CD4-positive, alpha-beta T cell treated with Interleukin-15 for 1 hour (primary cell): ENCODE measurements at regions not wholly inside any gene's neighbourhood (a gene's known extent, or its start where the extent isn't known, plus 50 kb on each side); places are given as distances from the start of the nearest gene placed in this dataset.
"Not testable (repeated sequence)": the region's sequence is repeated elsewhere in the genome, so short reads cannot be mapped to it uniquely, and the experiment has no call there.

Source experiments
- DNase-seq: peaks from one replicate; pipeline ENCODE4 v3.0.0-alpha.2; 2020

DNA sequence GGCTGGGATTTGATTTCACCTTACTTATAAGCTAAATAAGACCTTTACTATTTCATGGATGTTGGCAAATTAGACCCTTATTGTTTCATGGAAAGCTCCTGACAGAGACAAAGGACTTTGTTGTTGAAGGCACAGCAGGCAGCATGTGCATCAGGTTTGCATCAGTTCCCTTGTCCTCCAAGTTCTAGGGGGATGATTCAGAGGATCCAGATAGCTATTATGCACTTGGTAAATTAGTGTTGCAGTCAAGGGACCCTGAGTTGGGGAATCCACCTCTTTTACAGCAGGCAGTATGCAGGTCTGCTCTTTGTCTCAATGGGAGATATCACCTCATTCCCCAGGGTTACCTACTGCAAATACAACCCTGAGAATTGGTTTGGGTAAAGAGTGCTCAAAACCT lies 131.4 kb upstream of the IGSF10 start:
- DNase-seq, result no peak

- DNase-seq, result no peak
Measured at GRCh38 chr3:151591441-151591840, 130.6 kb upstream of the IGSF10 start.

DNA sequence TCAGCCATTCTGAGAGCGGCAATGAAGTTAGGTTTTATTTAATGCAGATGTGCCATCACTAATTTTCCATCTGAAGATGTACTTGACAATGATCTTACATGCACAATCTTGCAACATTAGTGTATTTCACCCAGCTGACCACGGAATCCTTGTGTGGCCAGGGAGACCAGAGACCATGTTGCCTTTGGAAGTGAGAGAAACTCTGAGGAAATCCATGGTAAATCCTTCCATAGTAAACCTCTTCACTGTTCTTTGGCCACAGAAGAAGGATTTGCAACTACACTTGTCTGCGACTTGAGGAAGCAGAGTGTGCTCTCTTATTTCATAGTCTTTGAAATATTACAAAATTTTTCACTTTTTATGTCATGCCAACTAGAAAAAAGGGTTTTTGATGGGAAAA lies 128.4 kb upstream of the IGSF10 start:
- DNase-seq, result no peak

DNA sequence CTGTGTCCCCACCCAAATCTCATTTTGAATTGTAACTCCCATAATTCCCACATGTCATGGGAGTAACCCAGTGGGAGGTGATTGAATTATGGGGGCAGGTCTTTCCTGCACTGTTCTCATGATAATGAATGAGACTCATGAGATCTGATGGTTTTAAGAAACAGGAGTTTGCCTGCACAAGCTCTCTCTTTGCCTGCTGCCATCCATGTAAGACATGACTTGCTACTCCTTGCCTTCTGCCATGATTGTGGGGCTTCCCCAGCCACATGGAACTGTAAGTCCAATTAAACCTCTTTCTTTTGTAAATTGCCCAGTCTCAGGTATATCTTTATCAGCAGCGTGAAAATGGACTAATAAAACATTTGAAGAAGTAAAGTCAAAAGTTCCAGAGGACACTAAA lies 126.8 kb upstream of the IGSF10 start:
- not testable (repeated sequence) for DNase-seq

DNA sequence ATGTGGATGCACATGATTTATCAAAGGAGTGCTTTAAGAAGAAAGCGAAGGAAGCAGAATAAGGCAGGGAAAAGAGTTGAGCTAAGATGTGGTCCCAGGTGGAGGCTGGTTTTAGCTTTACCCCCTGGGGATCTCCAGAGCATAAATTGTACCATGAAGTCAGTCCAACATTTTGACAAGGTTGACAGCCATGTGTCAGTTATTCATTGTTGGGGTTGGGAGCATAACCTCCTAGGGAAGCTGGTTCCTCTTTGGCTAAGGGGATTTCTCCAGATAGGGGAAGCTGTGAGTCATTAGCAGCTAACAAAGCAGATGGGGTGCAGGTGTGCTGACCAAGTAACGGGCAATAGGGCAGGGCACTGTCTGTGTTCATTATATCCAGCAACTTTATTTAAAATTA lies 123.7 kb upstream of the IGSF10 start:
- peak; percentile 21 for DNase-seq

DNA sequence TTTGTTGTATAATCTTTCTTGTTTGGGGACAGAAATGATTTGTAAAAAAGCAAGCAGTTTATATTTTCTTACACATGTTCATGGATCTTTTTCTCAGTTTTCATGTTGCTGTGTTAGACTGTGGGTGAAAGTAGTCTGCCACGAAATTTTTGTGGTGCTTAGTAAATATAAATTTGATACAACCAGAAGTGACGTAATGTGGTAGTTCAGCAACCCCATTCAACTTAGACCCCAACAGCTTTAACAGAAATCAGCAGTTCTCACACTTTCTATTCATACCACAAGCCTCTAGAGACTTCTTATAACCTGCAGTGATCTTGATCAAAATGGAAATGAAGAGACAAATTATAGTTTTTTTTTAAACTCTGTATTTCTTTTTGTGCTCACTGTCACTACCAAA lies 120.2 kb upstream of the IGSF10 start:
- DNase-seq, result no peak

GRCh38 chr3:151580591-151580990 lies 119.7 kb upstream of the IGSF10 start:
- DNase-seq, result no peak

- DNase-seq, result no peak
Measured at GRCh38 chr3:151579571-151580270, 118.9 kb upstream of the IGSF10 start.

GRCh38 chr3:151578495-151578894 lies 117.6 kb upstream of the IGSF10 start:
- no peak for DNase-seq

GRCh38 chr3:151576511-151577137 lies 115.8 kb upstream of the IGSF10 start:
- DNase-seq, result no peak

GRCh38 chr3:151568184-151568583 lies 107.3 kb upstream of the IGSF10 start:
- no peak for DNase-seq

DNA sequence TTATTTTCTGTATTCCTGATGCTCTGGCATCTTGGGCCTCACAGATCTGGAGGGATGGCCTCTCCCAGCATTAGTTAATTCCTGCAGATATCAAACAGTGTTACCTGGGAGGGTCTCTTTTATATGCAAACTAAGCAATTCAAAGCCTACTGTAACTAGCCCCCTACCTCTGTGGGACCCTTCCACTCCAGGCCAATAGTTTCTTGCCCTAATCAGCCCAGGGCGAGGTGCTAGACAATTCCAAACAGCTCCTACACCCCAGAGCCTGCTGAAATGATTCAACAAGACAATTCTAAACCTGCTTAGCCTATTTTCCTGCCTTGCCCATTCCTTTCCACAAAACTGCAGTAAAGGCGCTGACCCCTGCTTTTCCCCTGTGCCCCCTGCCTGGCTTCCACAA lies 106.6 kb upstream of the IGSF10 start:
- no peak for DNase-seq

DNA sequence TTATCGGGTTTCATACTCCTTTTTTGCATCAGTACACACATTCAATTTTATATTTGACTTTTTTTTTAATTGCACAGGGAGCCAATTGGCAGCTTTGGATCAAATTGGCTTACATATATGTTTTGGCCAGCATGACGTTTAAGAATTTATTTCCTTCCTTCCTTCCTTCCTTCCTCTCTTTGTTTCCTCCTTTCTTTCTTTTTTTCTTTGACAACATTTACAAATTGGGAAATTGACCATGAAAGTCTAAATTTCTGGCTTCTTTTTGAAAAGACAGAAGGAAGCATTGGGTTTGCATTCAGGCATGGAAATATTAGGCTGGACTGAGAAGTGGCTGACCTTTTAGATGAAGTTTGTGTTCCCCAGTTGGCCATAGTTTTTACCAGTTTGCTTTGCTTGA lies 103.4 kb upstream of the IGSF10 start:
- DNase-seq, result no peak

GRCh38 chr3:151563305-151563704 lies 102.4 kb upstream of the IGSF10 start:
- DNase-seq, result no peak

DNA sequence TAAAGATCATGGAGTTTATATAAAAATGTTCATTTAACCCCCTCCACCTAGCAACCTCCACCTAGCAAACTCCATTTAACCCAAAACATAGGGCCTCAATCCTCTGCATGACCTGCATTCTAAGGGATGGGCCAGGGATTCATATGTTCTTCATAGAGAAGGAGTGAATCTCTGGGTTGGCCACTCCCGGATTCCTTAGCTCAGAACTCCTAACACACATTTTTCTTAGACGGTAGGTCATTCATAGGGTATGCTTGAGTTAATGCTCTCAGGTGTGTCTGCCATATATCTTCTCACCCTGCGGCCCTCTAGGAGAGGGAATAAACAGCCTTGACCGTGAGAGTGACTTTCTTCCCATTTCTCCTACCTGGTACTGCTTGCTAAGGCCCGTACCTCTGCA lies 102.0 kb upstream of the IGSF10 start:
- no peak for DNase-seq

- no peak for DNase-seq
Measured at GRCh38 chr3:151561878-151562277, 101.0 kb upstream of the IGSF10 start.

- DNase-seq, result no peak
Measured at GRCh38 chr3:151560738-151561137, 99.9 kb upstream of the IGSF10 start.

- DNase-seq, result no peak
Measured at GRCh38 chr3:151559736-151560135, 98.9 kb upstream of the IGSF10 start.

DNA sequence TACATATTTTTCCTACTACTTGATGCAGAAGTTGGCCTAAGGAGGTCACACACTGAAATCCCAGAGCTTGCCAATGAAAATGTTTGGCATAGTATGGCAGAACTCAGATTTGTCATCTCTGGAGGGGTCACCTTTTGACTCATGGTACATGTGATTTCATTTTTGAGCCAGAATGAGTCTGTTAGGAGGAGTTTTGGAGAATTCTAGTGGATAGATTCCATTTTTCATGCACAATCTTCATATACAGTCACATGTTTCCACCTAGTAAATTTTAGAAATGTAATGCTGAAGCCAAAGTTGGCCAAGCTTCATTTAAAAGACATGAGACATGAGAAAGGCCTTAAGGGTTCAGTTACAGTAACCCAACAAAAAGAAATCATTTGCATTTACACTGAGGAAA lies 97.8 kb upstream of the IGSF10 start:
- no peak for DNase-seq

DNA sequence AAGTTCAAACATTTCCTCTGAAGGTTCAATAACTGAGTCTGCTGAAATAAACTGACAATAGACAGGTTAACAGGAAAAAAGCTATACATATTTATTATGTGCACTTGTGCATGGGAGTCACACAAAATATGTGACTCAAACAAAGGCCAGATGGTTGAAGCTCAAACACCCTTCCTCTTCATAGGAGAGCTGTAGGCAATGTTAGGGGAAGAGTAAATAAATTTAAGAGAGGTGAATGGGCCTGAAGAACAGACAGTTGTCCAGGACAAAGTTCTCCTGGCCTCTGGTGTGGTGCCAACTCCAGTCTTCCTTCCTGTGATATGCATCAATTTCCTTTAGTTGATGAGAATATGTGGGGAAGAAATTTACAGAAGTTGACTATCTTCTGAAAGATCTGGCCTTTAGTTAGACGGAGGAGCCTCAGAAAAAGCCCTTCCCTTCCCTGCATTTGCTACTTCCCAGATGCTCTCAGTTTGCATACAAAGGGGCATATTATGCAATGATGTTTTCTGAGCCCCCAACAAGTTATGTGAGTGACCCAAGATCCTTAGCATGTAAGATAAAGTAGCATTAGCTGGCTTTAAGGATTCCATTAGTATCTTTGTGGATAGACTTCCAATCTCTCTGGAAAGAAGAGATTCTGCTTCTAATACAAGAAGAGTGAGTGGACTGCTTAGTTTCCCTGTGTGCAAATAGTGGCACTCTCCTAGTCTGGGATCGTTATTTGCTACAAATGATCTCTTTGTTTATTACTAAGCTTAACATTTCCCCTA lies 96.4 kb upstream of the IGSF10 start:
- no peak for DNase-seq

- DNase-seq, result no peak
Measured at GRCh38 chr3:151556596-151556995, 95.7 kb upstream of the IGSF10 start.

- DNase-seq, result no peak
Measured at GRCh38 chr3:151555523-151555922, 94.7 kb upstream of the IGSF10 start.

- DNase-seq, result peak; percentile 41
Measured at GRCh38 chr3:151553888-151554287, 93.0 kb upstream of the IGSF10 start.

GRCh38 chr3:151552589-151552988 lies 91.7 kb upstream of the IGSF10 start:
- DNase-seq, result no peak
